ENCODE measurements at regions not wholly inside any gene's neighbourhood (a gene's known extent, or its start where the extent isn't known, plus 50 kb on each side); places are given as distances from the start of the nearest gene placed in this dataset.

GRCh38 chr2:23073056-23073455 is 311.9 kb upstream of the KLHL29 start:
- TF ChIP-seq CTCF (IDR thresholded peaks at IDR 0.05): no peak
- intact Hi-C loops (cut with DNase I; ENCODE audit: low total_unique reads): no loop called here
- Histone ChIP-seq H3K4me1 (no peaks in the 10 kb centered on the region), H3K4me3 (no peak overlapping the region), H3K36me3 (no peaks in the 10 kb centered on the region), H3K27ac (no peak overlapping the region), H3K9me3 (no peaks in the 10 kb centered on the region), H3K27me3 (peaks cover 0 to 3% of the 10 kb centered on the region in 2 donors)
- no peak for DNase-seq

GRCh38 chr2:23073671-23074070 is 311.3 kb upstream of the KLHL29 start:
- intact Hi-C loops (cut with DNase I; ENCODE audit: low total_unique reads): no loop called here
- Histone ChIP-seq H3K4me3 (no peak overlapping the region), H3K27ac (no peak overlapping the region), H3K4me1 (no peaks in the 10 kb centered on the region), H3K27me3 (peaks cover 0 to under 1% of the 10 kb centered on the region in 2 donors), H3K36me3 (no peaks in the 10 kb centered on the region), H3K9me3 (no peaks in the 10 kb centered on the region)
- no peak for TF ChIP-seq CTCF (IDR thresholded peaks at IDR 0.05)
- DNase-seq: no peak

- intact Hi-C loops (cut with DNase I; ENCODE audit: low total_unique reads): no loop called here
- Histone ChIP-seq H3K36me3 (no peaks in the 10 kb centered on the region), H3K9me3 (no peaks in the 10 kb centered on the region), H3K4me3 (no peak overlapping the region), H3K27me3 (no peaks in the 10 kb centered on the region), H3K4me1 (no peaks in the 10 kb centered on the region), H3K27ac (no peak overlapping the region)
- no peak for DNase-seq
- no peak for TF ChIP-seq CTCF (IDR thresholded peaks at IDR 0.05)
Observed at GRCh38 chr2:23077596-23077995, 307.4 kb upstream of the KLHL29 start.

- Histone ChIP-seq H3K27me3 (no peaks in the 10 kb centered on the region), H3K4me1 (no peaks in the 10 kb centered on the region), H3K4me3 (no peak overlapping the region), H3K27ac (no peak overlapping the region), H3K36me3 (no peaks in the 10 kb centered on the region), H3K9me3 (no peaks in the 10 kb centered on the region)
- no peak for TF ChIP-seq CTCF (IDR thresholded peaks at IDR 0.05)
- intact Hi-C loops (cut with DNase I; ENCODE audit: low total_unique reads): no loop called here
- no peak for DNase-seq
Observed at GRCh38 chr2:23078784-23079434, 306.1 kb upstream of the KLHL29 start.

- H3K27me3 ChIP-seq: no peaks in the 10 kb centered on the region
- TF ChIP-seq CTCF (IDR thresholded peaks at IDR 0.05): no peak
- no peak overlapping the region for H3K4me3 ChIP-seq
- no peaks in the 10 kb centered on the region for H3K4me1 ChIP-seq
- H3K9me3 ChIP-seq: no peaks in the 10 kb centered on the region
- intact Hi-C loops (cut with DNase I; ENCODE audit: low total_unique reads): no loop called here
- no peak overlapping the region for H3K27ac ChIP-seq
- DNase-seq: no peak
- H3K36me3 ChIP-seq: no peaks in the 10 kb centered on the region
Observed at GRCh38 chr2:23083966-23084365, 301.0 kb upstream of the KLHL29 start.

GRCh38 chr2:23091019-23091418 is 294.0 kb upstream of the KLHL29 start:
- H3K27me3 ChIP-seq: no peaks in the 10 kb centered on the region
- intact Hi-C loops (cut with DNase I; ENCODE audit: low total_unique reads): no loop called here
- no peak overlapping the region for H3K27ac ChIP-seq
- H3K9me3 ChIP-seq: no peaks in the 10 kb centered on the region
- DNase-seq: no peak
- TF ChIP-seq CTCF (IDR thresholded peaks at IDR 0.05): no peak
- H3K4me1 ChIP-seq: no peaks in the 10 kb centered on the region
- no peak overlapping the region for H3K4me3 ChIP-seq
- no peaks in the 10 kb centered on the region for H3K36me3 ChIP-seq
